ENCODE measurements at regions not wholly inside any gene's neighbourhood (a gene's known extent, or its start where the extent isn't known, plus 50 kb on each side); places are given as distances from the start of the nearest gene placed in this dataset.

- TF ChIP-seq, protein P1, sequence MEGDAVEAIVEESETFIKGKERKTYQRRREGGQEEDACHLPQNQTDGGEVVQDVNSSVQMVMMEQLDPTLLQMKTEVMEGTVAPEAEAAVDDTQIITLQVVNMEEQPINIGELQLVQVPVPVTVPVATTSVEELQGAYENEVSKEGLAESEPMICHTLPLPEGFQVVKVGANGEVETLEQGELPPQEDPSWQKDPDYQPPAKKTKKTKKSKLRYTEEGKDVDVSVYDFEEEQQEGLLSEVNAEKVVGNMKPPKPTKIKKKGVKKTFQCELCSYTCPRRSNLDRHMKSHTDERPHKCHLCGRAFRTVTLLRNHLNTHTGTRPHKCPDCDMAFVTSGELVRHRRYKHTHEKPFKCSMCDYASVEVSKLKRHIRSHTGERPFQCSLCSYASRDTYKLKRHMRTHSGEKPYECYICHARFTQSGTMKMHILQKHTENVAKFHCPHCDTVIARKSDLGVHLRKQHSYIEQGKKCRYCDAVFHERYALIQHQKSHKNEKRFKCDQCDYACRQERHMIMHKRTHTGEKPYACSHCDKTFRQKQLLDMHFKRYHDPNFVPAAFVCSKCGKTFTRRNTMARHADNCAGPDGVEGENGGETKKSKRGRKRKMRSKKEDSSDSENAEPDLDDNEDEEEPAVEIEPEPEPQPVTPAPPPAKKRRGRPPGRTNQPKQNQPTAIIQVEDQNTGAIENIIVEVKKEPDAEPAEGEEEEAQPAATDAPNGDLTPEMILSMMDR (conservative IDR thresholded peaks at IDR 0.05 in 1 of 2, IDR thresholded peaks at IDR 0.05 in 1 of 2; ENCODE audit: low read depth in 1 of 2, low read length in 2 of 2) = no peak
- no peak for TF ChIP-seq EZH2 (IDR thresholded peaks at IDR 0.05; ENCODE audit: low read length, missing control alignments)
Observed at GRCh38 chr14:76643887-76644286, 117.4 kb upstream of the VASH1 start.

Measured in fibroblast of lung (primary cell).